Inflammatory macrophage (primary cell): ENCODE measurements at regions not wholly inside any gene's neighbourhood (a gene's known extent, or its start where the extent isn't known, plus 50 kb on each side); places are given as distances from the start of the nearest gene placed in this dataset.
"Not testable (repeated sequence)": the region's sequence is repeated elsewhere in the genome, so short reads cannot be mapped to it uniquely, and the experiment has no call there.

Experiments used
- DNase-seq, 2 donors: peaks; one replicate each; pipeline ENCODE4 v3.0.0-alpha.2; 2020 to 2022

DNA sequence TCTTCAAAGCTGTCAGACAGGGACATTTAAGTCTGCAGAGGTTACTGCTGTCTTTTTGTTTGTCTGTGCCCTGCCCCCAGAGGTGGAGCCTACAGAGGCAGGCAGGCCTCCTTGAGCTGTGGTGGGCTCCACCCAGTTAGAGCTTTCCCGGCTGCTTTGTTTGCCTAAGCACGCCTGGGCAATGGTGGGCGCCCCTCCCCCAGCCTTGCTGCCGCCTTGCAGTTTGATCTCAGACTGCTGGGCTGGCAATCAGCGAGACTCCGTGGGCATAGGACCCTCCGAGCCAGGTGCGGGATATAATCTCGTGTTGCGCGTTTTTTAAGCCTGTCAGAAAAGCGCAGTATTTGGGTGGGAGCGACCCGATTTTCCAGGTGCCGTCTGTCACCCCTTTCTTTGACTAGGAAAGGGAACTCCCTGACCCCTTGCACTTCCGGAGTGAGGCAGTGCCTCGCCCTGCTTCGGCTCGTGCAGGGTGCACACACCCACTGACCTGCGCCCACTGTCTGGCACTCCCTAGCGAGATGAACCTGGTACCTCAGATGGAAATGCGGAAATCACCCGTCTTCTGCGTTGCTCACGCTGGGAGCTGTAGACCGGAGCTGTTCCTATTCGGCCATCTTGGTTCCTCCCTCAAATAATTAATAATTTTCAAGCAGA lies 1131.5 kb upstream of the ADGRL4 start:
- not testable (repeated sequence) for DNase-seq

DNA sequence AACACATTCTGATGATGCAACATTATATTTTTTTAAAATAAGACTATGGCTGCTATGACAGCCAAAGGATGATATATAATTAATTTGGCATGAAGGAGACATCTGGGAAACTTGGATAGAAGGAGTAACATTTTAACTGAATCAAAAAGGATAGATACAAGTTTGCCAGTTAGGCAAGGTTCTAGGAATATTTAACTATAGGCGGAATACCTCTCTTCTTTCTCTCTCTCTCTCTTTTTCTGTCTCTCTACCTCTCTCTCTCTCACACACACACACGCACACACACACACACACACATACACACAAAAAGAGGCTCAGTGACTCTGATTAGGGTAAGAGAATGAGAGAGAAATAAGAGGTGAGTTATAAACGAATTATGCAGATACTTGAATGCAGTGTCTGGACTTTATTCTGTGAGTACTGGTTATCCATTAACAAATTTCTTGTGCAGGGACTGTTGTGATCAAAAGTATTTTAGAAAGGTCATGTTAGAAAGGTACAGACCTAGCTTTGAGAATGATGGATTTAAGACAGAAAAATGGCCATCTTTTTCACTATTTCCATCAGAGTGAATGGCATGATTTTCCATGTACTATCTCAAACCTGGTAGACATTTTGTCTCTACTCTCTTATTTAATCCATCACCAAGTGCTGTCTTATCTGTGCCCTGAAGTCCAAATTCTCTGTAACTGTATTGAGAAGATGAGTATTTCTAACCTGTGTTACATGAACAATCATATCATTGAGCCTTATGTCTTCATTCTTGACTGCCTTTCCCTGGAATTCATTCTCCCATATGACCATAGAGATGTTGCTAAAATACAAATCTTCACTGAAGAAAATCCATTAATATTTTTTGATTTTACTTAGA lies 1106.9 kb upstream of the ADGRL4 start:
- DNase-seq = no peak

DNA sequence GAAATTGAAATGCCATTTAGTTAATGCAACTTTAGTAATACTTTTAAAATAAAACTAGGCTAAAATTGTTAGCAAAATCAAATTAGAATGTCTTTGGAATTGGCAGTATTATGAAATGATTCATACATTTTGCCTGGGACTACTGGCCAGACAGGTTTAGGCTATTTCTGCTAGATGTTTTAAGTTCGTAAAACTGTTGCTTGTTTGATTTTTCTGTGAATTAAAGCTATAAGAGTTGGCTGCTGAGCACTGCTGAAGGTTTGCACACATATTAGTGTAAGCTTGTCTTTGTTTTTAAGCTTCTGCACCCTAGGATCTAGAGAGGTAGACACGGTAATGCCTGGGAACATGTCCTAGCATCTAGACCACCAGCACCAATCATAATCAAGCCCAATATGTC lies 1094.6 kb upstream of the ADGRL4 start:
- DNase-seq = no peak

DNA sequence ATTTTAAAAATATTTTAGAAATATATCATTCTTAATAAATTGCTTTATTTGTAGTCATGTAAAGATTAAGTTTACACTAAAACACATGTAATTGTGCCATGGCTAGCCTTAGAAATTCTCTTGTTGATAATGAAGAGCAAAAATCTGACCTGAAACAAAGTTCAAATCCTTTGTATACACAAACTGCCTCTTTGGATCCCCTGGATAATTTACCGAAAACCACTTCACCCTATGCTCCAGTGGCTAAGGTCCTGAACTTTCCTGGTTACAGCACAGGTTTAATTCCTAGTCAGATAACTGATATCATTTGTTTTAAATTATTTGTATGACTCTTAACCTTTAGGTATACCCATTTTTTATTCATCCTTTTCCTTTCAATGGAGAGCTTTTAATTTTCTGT lies 1093.2 kb upstream of the ADGRL4 start:
- DNase-seq = no peak

DNA sequence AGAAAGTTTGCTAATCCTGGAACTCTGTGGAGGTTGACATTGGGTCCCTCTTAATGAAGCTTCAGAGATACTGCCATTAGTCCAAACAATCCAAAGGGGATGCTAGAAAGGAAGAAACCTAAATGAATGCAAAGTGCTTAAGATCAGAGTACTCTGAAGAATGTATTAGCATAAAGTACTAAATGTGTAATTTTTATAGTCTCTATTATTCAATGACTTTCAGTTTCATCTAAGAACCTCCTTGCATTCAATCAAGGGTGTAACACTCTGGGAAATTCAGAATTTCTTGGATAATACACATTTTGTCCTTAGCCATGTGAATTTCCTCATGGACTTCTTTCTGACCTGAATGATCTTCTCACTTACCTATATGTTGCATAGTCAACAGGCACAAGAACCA lies 1078.5 kb upstream of the ADGRL4 start:
- DNase-seq = no peak

DNA sequence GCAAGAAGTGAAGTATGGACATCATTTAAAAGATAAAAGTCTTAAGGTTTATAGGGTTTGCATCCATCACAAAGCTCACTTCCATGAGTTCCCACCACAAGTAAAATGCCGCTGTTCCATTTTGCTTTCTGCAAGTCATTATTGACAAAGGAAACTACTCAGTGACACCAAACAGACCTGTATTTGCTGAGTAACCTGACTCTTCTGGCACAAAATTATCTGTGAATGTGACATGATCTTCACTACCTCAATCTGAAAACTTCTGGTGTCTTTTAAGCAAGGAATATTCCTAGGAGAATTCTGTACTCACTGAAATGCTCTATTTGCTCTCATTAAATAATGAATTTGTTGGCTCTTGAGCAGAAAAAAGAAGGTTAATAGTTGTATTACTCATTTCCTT lies 1077.4 kb upstream of the ADGRL4 start:
- DNase-seq = no peak

DNA sequence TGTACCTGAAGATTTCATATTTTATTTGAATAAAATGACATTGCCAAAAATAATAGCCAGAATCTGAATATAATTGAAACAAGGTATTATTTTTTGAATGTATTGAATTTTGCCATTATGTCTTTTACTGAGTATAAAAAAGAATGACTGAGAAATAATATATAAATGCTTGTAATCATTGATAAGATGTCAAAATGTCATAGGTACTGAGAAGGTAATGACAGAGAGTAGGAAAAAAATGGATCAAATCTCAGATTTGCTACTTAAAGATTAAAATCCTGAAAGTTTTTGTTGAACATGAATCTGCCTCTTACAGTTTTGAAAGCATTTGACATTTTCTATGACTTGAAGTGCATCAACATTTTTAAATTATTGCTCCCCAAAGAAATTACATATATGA lies 1069.9 kb upstream of the ADGRL4 start:
- DNase-seq = no peak

DNA sequence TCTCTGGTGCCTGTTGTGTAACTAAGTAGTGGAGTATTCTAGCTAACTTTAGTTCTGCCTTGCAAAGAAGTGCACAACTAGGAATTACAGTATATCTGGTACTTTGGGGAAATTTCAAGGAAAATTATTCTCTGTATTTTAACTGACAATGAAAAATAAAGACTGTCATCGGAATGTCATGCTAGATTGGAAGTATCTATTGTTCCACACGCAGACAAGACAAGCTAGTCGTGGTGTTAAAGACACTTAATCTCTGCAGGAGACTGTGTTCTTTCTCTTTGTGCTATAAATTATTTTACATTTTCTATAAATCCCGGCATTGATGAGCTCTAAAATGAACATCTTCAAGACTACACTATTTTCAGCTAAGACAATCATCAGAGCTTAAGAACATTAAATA lies 1068.8 kb upstream of the ADGRL4 start:
- DNase-seq = no peak

DNA sequence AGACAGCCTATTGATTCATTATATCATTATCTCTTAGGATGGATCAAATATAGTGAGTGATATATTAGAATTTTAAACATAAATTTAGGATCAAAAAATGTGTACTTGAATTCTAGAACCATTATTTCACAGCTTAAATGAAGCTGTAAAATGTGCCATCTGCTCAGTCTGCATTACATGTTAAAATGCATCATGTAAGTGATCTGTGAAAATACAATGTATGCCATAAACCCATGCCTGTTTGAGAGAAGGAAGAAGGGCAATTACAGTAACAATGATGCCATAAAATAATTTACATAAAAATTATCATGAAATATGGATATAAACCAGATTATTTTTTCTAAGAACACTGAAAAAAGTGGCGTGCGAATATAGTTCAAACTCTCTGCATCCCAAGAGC lies 1066.0 kb upstream of the ADGRL4 start:
- no peak for DNase-seq

DNA sequence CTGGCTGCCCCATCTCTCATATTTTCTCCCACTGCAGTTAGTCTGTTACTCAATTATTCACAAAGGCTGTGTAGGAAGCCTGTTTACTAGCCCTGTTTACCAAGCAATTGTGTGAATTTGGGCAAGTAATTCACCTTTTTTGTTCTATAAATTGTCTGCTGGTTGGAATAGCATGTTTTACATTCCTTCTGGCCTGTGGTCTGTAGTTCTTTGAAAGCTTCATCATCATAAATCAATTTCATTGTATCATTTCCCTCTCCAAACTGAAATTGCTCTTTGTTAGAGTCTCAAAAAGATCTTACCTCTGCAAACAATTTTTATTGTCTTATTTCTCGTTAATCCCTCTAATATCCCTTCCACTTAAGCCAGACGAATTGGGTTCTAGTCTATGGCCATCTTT lies 1059.5 kb upstream of the ADGRL4 start:
- no peak for DNase-seq

DNA sequence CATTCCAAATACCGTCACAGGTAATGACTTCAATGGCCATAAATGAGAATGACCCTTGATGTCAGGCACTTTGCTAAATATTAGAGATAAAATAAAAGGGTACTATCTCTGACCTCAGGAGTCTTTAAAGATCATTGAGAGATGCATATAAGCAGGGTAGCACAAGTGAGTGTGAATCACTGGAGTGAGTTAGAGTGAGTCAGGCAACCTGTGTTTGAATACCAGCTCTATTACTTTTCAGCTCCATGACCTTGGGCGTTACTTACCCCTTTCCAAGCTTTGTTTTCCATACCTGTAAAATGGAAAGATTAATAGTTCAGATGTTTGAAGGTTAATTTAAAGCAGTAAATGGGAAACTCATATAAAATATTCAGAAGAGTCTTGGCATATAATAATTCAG lies 1058.0 kb upstream of the ADGRL4 start:
- DNase-seq = no peak

DNA sequence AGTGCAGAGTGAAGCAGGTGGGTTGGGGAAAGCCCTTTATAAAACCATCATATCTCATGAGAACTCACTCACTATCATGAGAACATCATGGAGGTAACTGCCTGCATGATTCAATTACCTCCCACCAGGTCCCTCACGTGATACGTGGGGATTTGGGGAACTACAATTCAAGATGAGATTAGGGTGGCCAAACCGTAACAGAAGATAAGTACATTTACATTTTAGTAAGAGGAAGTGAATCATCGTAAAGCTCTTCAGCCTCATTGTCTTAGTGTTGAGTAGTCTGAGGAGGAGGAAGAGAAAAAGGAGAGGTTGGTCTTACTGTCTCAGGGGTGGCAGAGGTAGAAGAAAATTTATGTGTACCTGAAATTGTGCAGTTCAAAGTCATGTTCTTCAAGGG lies 1053.4 kb upstream of the ADGRL4 start:
- DNase-seq = no peak

DNA sequence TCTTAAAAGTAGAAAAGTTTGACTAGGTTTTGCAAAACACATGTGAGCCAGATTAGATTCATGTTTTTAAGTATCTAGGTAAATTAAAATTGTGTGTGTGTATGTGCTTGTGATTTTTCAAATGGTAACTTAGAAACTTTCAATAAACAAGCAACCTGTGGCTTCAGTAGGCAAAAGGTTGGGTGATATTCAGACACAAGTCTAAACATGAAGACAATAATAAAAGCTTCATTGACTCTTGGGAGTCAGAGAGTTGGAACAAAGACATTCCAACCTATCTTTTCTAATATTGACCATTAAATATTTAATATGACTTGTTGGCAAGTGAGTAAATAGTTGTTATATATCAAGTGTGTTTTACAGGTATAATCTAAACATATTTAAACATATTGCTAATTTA lies 1049.6 kb upstream of the ADGRL4 start:
- DNase-seq = no peak

DNA sequence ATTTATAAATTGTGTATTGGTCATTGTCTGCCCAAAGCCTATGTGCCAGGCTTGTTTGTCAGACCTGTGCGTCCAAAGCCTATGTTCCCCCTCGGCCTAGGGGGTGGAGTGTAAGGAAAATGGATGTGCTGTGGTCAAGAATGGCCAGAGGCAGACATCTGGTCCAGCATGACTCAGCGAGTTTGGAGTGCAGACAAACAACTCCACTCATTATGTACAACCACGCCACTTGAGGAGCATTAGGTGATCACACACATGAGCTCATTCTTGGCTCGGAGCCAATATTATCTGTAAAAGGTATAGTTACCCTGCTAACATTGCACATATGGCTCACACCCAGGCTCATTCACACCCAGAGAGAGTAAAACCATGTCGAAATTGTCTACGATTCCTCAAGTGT lies 1047.6 kb upstream of the ADGRL4 start:
- DNase-seq = no peak

DNA sequence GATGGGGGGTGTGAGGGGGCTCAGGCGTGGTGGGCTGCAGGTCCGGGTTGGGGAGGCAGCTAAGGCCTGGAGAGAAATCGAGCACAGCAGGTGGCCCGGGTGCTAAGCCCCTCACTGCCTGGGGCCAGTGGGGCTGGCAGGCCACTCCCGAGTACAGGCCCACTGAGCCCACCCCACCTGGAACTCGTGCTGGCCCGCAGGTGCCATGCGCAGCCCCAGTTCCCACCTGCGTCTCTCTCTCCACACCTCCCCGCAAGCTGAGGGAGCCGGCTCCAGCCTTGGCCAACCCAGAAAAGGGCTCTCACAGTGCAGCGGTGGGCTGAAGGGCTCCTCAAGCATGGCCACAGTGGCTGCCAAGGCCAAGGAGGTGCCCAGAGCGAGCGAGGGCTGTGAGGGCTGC lies 1047.1 kb upstream of the ADGRL4 start:
- DNase-seq = no peak

DNA sequence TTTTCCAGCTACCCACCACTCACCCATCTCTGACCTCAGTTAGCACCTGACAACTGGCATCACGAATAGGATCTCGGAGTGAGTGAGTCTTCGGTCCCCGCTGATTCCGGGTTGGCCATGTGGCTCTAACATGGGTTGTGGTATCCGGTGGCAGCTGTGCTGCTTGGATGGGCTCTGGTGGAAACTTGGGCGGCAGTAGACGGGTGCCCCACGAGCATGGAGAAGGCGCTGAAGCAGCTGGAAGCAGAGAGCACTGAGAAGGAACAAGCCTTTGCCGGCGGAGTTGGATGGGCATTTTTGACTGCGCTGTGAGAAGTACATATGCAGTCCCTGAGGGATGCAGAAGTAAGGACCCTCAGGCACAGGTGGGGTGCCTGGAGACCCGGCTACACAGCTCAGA lies 1044.0 kb upstream of the ADGRL4 start:
- DNase-seq = no peak

DNA sequence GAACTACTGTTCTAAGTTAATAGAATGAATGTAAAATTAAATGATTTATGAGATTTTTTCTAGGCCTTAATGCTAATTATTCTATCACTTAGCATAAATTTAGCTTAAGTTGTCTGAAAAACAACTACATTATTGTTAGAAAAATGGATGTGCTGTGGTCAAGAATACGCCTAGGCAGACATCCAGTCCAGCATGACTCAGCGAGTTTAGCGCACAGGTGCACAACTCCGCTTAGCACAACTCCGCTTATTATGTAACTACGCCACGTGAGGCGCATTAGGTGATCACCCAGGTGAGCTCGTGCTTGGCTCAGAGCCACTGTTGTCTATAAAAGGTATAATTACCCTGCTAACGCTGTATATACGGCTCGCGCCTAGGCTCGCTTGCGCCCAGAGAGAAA lies 1043.6 kb upstream of the ADGRL4 start:
- no peak for DNase-seq

DNA sequence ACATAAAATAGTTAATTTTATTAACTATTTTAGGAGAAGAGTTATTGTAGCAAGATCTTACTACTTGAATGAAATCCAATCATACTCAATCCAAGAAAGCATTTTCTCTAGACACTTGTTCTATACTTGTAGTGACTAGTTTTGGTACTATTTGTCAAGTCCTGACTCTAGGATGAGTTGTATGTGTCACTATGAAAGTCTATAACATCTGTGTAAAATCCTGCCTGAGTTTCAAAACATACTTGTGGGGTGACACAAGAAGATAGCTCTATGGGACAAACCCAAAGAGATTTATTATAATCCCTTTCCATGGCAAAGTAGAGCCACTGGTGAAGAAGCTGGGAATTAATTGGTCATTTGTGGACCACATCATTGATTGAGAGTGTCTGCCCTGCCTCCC lies 1042.2 kb upstream of the ADGRL4 start:
- no peak for DNase-seq

DNA sequence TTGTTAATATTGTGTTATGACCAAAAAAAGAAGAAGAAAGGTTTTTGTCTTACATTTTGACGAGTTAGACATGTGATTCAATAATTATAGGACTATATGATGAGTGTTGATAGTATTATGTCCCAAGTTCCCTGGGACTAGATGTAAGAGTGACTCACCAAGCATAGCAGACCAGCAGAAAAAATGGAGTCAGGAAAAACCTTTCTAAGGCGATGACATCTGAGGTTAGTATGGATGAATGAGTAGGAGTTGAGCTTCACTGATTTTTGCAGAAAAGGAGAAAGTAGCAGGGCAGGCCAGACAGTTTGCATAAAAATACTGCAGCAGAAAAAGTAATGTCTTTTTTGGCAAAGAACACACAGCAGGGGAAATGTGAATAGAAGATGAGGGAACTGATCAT lies 1041.3 kb upstream of the ADGRL4 start:
- DNase-seq = no peak

DNA sequence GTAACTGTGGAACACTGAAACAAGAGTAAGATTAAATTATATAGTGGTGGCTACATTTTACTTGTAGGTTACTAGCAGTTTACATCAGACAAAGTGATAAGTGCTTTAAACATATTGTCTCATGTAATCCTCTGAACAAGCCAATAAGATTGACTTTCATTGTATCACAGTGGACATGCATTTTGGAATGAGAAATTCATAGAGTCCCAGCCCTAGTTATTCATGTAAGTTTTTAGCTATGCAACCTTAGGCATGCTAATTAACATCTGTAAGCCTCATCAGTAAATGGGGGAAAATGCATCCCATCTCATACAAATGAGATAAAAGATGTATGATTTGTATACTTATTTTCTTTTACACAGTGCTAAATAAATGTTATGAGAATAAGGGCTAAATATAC lies 1038.1 kb upstream of the ADGRL4 start:
- no peak for DNase-seq

DNA sequence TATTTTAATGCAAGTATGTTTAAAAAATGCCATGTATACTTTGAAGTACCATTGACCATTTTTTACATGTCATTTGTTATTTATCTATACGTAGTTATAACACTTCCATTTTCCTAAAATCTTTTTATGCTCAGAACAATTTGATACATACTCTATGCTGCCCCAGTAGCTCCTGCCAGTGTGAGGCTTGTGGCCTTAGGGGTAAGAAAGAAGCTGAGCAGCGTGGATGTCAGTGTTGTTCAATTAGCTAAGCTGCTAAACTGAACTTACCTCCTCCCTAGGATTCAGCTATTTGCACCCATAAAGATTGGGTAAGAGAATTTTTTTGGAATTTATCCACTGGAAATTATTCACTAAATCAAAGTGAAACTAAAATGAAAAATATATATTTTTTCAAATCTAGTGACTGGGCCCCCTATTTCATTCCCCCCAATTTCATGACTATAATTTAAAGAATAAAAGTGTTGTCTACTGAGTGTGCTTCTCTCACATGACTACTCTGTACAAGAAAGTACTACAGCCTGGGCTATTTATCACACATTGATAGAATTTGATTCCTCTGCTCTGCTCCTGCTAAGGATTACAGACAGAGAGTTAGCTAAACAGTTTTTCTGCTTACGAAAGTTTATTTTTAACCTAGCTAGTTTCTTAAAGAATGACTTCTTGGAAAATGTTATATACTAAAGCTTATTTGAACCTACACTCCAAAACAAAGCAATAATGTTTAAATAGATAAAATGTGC lies 1030.3 kb upstream of the ADGRL4 start:
- no peak for DNase-seq

DNA sequence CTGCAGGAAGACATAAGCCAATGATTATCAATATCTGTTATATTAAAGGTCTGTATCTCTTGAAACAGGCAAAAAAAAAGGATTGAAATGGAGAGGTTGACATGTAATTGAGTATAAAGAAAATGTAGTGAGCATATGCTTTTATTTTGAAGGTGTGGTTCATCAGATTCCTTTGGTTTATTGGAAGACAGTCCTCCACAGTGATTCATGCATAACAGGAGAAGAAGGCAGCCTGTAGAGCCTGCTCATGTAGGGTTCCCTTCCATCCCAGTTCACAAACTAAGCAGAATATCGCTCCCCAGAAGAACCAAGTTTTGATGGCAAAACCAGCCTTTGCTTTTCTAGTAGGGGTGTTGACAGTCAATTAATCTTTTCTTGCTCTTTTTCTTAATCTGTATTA lies 1016.8 kb upstream of the ADGRL4 start:
- no peak for DNase-seq

DNA sequence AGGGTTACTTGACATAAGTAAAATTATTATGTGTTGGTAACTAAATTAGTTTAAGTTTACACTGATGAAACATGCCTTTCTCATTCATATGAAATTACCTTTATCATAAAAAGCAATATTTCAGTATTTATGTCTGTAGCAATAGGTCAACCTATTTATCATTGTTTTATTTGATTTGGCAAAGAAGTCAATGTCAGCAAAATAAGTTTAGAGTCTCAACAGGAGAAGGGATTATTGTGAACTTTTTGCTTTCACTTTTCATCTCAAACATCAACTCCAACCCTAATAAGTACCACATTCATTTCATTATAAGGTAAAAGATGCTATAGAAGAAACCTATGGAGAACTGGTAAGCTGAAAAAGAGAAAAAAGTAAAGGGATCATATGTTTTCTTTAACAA lies 1015.4 kb upstream of the ADGRL4 start:
- DNase-seq = no peak

DNA sequence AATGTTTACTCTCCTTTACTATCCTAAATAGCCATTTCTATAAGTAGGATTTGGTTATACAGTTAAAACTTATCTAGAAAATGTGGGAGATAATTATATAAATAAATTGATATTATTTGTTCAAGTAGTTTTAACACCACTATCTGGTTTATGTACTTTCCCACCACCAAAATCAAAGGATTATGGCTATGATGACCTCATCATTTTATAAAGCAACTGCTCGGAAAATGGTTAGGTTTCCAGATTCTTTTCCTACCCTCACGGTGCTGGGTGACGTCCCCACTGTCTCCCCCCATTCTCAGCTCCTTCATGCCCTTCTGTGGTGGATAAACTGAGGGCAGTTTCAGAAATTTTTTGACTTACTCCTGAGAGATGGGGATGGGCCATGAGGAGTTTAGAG lies 1011.8 kb upstream of the ADGRL4 start:
- no peak for DNase-seq
